ENCODE measurements at regions not wholly inside any gene's neighbourhood (a gene's known extent, or its start where the extent isn't known, plus 50 kb on each side); places are given as distances from the start of the nearest gene placed in this dataset.

DNA sequence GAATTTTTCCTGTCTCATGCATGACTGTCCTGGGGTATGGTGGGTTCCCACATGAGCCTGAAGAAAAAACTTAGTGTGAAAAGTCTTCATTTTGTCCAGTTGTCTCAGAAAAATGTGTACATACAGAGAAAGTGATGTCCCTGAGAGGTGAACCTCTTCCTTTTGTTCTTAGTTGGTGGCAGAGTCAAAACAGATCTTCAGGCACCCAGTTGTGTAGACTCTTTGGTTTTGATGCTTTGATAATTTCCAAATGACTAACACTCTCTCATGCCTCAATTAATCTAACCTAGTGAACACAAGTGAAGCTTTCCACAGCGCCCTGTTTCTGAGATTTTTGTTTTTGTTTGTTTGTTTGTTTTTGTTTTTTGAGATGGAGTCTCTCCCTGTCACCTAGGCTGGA is 273.5 kb downstream of the PIK3C3 start:
- no peak for TF ChIP-seq POLR2AphosphoS5 (IDR thresholded peaks at IDR 0.05; ENCODE audit: borderline replicate concordance, low read depth, low read length)
- TF ChIP-seq EZH2 (IDR thresholded peaks at IDR 0.05): no peak
- TF ChIP-seq FOXP2 (optimal IDR thresholded peaks at IDR 0.05; ENCODE audit: control extremely low read depth, extremely low read length, insufficient read depth): no peak

Data from SK-N-MC (cell line).